Thoracic aorta (tissue), 2 donors: ENCODE measurements at regions not wholly inside any gene's neighbourhood (a gene's known extent, or its start where the extent isn't known, plus 50 kb on each side); places are given as distances from the start of the nearest gene placed in this dataset.

Experiments
- ATAC-seq: fragments of 150-250 bp; one replicate; pipeline ENCODE4 v1.8.0; 2017; ENCODE audit warnings: low read depth; ENCODE audit not compliant: insufficient number of reproducible peaks, low FRiP score
- DNase-seq: peaks from one replicate; pipeline ENCODE4 v3.0.0-alpha.2; 2020; ENCODE audit warnings: low spot score
- H3K27ac ChIP-seq, 2 donors: fragments of 200-600 bp; sonication (generic); 1 replicate in 1 of 2; 2 replicates in 1 of 2; pipeline ENCODE4 v1.5.1; 2016; ENCODE audit warnings: mild to moderate bottlenecking in 2 of 2, moderate library complexity in 2 of 2
- H3K27me3 ChIP-seq: fragments of 200-600 bp; sonication (generic); replicated peaks from 2 replicates; pipeline ENCODE4 v1.6.0; 2016; ENCODE audit warnings: mild to moderate bottlenecking; ENCODE audit not compliant: insufficient read depth
- H3K36me3 ChIP-seq: fragments of 200-600 bp; sonication (generic); one replicate; pipeline ENCODE4 v1.5.1; 2016
- H3K4me1 ChIP-seq, 2 donors: fragments of 200-600 bp; sonication (generic); 1 replicate in 1 of 2; 2 replicates in 1 of 2; pipeline versions ENCODE4 v1.5.1 to v1.6.0; 2016; ENCODE audit warnings: low read depth in 2 of 2, mild to moderate bottlenecking in 1 of 2; ENCODE audit not compliant: control insufficient read depth in 1 of 2
- H3K4me3 ChIP-seq: fragments of 200-600 bp; sonication (generic); 2 replicates; pipeline ENCODE4 v1.5.1; 2016; ENCODE audit warnings: mild to moderate bottlenecking
- H3K9me3 ChIP-seq: fragments of 200-600 bp; sonication (generic); 2 replicates; pipeline ENCODE4 v1.5.1; 2016
- TF ChIP-seq, protein P1 (sequence below): fragments of 200-600 bp; sonication (generic); IDR thresholded peaks from one replicate; pipeline ENCODE4 v1.5.1; 2019; ENCODE audit warnings: antibody characterized with exemption

DNA sequence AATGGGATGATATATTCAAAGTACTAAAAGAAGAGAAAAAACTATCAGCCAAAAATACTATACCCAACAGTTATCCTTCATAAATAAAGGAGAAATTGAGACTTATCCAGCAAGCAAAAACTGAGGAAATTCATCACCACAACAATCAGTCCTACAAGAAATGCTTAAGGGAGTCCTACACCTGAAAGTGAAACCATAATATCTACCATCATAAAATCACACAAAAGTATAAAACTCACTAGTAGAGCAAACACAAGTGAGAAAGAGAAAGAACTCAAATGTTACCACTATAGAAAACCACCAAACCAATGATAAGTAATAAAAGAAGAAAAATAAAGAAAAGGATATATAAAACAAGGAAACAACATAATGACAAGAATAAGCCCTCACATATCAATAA is 103.6 kb upstream of the NEO1 start:
- H3K27me3 ChIP-seq: no peaks in the 10 kb centered on the region
- H3K4me1 ChIP-seq: peaks cover 0 to 8% of the 10 kb centered on the region in 2 donors
- no peak overlapping the region for H3K4me3 ChIP-seq
- ATAC-seq (no peak), DNase-seq (no peak)
- no peaks in the 10 kb centered on the region for H3K36me3 ChIP-seq
- TF ChIP-seq, protein P1, sequence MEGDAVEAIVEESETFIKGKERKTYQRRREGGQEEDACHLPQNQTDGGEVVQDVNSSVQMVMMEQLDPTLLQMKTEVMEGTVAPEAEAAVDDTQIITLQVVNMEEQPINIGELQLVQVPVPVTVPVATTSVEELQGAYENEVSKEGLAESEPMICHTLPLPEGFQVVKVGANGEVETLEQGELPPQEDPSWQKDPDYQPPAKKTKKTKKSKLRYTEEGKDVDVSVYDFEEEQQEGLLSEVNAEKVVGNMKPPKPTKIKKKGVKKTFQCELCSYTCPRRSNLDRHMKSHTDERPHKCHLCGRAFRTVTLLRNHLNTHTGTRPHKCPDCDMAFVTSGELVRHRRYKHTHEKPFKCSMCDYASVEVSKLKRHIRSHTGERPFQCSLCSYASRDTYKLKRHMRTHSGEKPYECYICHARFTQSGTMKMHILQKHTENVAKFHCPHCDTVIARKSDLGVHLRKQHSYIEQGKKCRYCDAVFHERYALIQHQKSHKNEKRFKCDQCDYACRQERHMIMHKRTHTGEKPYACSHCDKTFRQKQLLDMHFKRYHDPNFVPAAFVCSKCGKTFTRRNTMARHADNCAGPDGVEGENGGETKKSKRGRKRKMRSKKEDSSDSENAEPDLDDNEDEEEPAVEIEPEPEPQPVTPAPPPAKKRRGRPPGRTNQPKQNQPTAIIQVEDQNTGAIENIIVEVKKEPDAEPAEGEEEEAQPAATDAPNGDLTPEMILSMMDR: no peak
- H3K27ac ChIP-seq: no peak overlapping the region
- H3K9me3 ChIP-seq: peaks cover 4% of the 10 kb centered on the region

DNA sequence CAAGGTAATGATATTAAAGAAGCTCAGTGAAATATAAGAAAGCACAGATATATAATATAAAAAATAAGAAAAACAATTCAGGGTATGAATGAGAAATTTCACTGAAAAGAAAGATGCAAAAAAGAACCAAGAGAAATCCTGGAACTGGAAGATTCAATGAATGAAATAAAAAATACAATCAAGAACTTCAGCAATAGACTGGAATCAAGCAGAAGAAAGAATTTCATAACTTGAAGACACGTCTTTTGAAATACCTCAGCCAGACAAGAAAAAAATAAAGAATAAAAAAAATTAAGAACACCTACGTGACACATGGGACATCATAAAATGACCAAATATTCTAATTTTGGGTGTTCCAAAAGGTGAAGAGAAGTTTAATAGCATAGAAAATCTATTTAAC is 104.6 kb upstream of the NEO1 start:
- no peak overlapping the region for H3K27ac ChIP-seq
- DNase-seq (no peak), ATAC-seq (no peak)
- no peak overlapping the region for H3K4me3 ChIP-seq
- H3K4me1 ChIP-seq: peaks cover 0 to 8% of the 10 kb centered on the region in 2 donors
- H3K9me3 ChIP-seq: peaks cover 4% of the 10 kb centered on the region
- H3K36me3 ChIP-seq: no peaks in the 10 kb centered on the region
- no peaks in the 10 kb centered on the region for H3K27me3 ChIP-seq
- TF ChIP-seq, protein P1: no peak

DNA sequence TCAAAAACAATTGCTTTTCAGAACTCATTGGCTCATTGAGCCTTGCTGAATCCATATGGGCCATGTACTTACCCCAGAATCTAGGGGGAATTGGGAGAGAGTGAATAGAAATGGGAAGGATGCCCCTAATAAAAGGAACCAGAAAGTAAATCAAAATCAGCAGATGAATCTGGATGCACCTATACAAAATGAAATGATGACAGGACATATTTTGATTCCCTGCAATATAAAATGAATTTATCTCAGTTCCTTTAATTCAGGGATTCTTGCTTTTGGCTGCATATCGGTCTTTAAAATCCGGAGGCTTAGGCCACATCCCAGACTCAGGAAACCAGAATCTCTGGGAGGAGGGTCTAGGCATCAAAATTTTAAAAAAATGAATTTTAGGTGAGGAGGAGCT is 107.7 kb upstream of the NEO1 start:
- no peak overlapping the region for H3K4me3 ChIP-seq
- no peak overlapping the region for H3K27ac ChIP-seq
- H3K4me1 ChIP-seq: no peaks in the 10 kb centered on the region
- ATAC-seq (no peak), DNase-seq (no peak)
- TF ChIP-seq, protein P1: no peak
- no peaks in the 10 kb centered on the region for H3K36me3 ChIP-seq
- peaks cover 4% of the 10 kb centered on the region for H3K9me3 ChIP-seq
- no peaks in the 10 kb centered on the region for H3K27me3 ChIP-seq

DNA sequence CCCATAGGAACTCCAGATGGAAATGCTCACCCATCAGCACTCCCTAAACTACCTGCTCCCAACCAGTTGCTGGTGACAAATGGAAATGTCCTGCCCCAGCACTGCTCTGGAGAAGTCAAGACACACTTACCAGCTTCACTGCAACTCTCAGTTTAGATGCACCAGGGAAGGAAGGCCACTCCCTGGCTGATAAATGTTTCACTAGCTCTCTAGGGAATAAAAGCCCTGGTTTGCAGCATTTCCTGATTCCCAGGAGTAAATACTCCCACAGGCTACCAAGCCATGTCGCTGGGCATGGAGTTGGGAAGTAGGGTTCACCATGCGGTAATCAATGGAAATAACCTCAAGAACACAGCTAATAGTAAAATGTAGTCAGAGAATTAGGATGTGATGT is 112.0 kb upstream of the NEO1 start:
- Histone ChIP-seq H3K4me1 (no peaks in the 10 kb centered on the region), H3K9me3 (no peaks in the 10 kb centered on the region), H3K36me3 (no peaks in the 10 kb centered on the region), H3K27ac (no peak overlapping the region), H3K4me3 (no peak overlapping the region), H3K27me3 (no peaks in the 10 kb centered on the region)
- TF ChIP-seq, protein P1: no peak
- DNase-seq: no peak
- ATAC-seq: no peak

DNA sequence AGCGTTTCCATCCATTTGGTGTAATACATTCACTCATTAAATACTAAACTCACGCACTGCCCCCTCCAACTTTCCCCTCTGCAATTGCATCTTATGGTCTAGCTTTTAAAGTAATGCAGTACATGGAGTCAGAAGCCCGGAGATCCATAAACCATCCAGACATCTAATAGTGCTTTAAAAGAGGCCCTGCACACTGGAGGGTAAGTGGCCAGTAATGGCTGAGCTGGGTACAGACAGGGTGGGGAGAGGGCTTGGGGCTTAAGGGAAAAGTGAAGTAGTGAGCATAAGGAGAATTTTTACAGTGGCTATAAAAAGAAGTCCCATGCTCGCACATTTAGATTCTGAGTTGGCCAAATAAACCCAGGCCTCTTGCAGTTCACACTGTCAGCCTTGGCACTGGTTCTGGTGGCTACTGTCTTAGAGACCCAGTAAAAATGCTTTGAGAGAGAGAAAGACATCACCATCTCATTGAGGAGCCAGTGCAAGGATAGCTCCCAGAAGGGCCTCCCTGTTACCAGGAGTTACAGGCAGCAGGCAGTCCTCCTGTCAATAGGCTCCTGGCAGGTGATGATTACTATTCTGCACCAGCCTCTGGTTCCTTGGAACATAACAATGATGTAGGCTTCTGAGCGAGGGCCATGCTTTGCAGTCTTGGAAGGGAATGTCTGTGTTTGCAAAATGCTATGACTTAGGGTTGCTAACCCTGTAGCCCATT is 112.6 kb upstream of the NEO1 start:
- Histone ChIP-seq H3K9me3 (no peaks in the 10 kb centered on the region), H3K27me3 (no peaks in the 10 kb centered on the region), H3K36me3 (no peaks in the 10 kb centered on the region), H3K4me1 (no peaks in the 10 kb centered on the region), H3K27ac (no peak overlapping the region), H3K4me3 (no peak overlapping the region)
- ATAC-seq (no peak), DNase-seq (no peak)
- TF ChIP-seq, protein P1: no peak
